Hematopoietic multipotent progenitor cell treated with erythropoietin and hydrocortisone succinate and interleukin-3 and kit ligand, for 8 days (in vitro differentiated cells): ENCODE measurements at regions not wholly inside any gene's neighbourhood (a gene's known extent, or its start where the extent isn't known, plus 50 kb on each side); places are given as distances from the start of the nearest gene placed in this dataset.
A peak's percentile ranks its signal among the peaks of the same experiment; 100 is the strongest.
"Not testable (repeated sequence)": the region's sequence is repeated elsewhere in the genome, so short reads cannot be mapped to it uniquely, and the experiment has no call there.

Experiments
- DNase-seq: peaks from one replicate; pipeline ENCODE4 v3.0.0-alpha.2; 2015

- DNase-seq, result no peak
Measured at GRCh38 chr6:95867205-95867604, 148.6 kb upstream of the FUT9 start.

- DNase-seq, result no peak
Measured at GRCh38 chr6:95877480-95877879, 138.3 kb upstream of the FUT9 start.

DNA sequence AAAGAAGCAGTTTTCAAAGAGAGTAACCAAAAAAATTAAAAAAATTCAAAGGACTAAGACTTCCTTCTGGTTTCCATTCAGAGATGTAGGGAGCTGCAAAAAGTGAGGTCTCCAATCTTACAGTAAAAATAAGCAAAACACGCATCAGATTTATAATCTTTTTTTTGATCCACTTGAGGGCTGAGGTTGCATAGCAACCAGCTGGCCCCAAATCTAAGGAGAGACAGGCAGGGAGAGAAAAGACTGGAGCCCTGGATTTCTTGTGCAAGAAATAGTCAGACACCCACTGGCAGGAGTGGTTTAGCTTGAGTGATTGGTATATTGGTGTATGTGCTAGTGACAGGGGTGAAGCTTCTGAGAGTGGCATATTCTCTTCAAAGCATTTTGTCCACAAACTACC, 135.9 kb upstream of the FUT9 start:
- DNase-seq, result no peak

- no peak for DNase-seq
Measured at GRCh38 chr6:95882371-95882770, 133.4 kb upstream of the FUT9 start.

GRCh38 chr6:95888711-95889110, 127.1 kb upstream of the FUT9 start:
- DNase-seq, result not testable (repeated sequence)

DNA sequence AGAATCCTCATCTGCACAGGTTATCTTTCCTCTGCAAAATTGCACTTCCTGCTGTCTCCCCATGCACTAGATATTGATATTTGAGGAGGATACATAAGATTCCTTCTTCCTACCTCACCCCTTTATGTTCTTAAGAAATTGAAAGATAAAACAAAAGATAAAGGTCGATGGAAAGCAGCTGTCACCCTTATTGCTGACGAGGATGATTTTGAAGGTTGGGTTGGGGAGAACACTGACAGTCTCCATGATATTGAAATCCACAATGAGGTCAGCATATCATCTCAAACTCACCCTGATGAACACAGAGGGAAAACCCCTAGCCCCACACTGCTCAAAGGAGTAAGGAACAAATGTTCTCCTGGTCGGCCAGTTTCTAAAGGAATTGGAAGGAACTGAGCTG, 110.6 kb upstream of the FUT9 start:
- no peak for DNase-seq

DNA sequence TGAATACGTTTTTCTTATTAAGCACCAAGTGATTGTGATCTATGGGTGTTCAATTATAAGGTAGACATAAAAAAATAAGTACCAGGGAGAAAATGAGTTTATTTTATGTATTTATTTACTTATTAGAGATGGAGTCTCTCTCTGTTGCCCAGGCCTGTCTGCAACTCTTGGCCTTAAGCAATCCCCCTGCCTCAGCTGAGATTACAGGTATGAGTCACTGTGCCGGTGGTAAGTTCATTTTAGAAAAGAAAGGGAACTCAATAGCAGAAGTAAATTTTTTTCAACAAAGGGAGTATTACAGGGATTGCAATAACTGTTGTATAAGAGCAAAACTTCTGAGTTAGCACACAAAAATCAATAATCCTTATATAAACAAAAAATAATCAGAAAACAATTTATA, 98.7 kb upstream of the FUT9 start:
- no peak for DNase-seq

- peak; percentile 21 for DNase-seq
Measured at GRCh38 chr6:95923518-95923917, 92.3 kb upstream of the FUT9 start.

GRCh38 chr6:95935736-95936135, 80.0 kb upstream of the FUT9 start:
- DNase-seq, result no peak

GRCh38 chr6:95946906-95947305, 68.9 kb upstream of the FUT9 start:
- DNase-seq, result no peak

- DNase-seq, result no peak
Measured at GRCh38 chr6:95948324-95948723, 67.5 kb upstream of the FUT9 start.

GRCh38 chr6:95949985-95950384, 65.8 kb upstream of the FUT9 start:
- no peak for DNase-seq

DNA sequence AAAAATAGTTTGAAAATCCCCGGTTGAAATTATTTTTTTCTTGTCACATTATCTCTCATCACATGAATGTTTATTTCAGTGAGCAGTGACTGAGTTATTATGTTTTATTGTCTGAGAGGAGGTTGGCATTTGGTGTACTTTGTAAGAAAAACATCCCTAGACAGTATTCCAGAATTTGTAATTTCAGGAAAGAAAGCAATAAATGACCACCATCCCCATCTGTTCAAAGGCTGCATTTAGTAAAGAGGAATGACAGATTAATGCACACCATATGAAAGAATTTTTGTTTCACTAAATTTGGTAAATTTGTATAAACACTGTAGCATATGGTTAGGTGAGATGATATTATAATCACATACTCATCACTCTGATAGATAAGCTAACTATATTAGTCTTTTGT, 57.1 kb upstream of the FUT9 start:
- DNase-seq, result no peak

DNA sequence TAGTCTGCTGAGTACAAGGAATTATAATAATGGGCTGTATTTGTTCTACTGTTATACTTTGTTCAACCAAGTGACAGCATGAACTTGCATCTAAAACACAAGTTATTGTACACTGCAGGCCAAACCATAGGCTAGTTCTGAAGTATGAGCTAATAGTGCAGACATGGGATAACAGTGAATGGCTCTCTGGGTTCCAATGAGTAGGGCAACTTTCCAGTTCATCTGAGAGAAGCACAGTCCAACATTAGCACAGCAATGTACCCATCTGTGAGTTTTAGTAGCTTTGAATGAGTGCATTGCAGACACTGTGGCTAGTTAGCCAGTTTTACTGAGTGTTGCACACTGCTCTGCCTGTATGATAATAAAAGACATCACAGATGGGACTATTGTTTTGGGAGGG, 56.5 kb upstream of the FUT9 start:
- no peak for DNase-seq
